ENCODE measurements at regions not wholly inside any gene's neighbourhood (a gene's known extent, or its start where the extent isn't known, plus 50 kb on each side); places are given as distances from the start of the nearest gene placed in this dataset.

DNA sequence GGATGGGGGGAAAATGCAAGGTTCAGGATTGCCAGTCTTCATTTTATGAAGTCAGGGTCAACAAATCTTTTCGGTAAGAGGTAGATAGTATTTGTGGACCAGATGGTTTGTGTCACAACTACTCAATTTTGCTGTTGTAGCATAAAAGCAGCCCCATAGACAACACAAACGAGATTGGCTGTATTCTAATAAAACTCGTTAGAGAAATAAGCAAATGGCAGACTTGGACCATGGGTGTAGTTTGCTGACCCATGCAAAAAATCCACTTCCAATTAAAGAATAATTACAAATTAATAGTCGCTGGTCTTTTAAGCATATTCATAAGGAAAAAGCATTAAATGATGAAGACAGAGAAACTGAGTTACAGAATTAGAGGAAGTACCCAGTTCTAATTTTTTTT lies 247.1 kb downstream of the CRPPA start:
- Histone ChIP-seq H3K27ac (ENCODE audit: low read depth in 2 of 2, low read length in 2 of 2) (no peak overlapping the region), H3K36me3 (ENCODE audit: control insufficient read depth in 2 of 2, insufficient read depth in 2 of 2, low read length in 2 of 2) (no peaks in the 10 kb centered on the region), H3K27me3 (ENCODE audit: control insufficient read depth in 2 of 2, insufficient read depth in 2 of 2, low read length in 2 of 2) (no peaks in the 10 kb centered on the region), H3K4me1 (ENCODE audit: control insufficient read depth in 2 of 2, insufficient read depth in 2 of 2, low read length in 2 of 2) (no peaks in the 10 kb centered on the region), H3K9me3 (ENCODE audit: control insufficient read depth in 2 of 2, low read length in 2 of 2) (no peaks in the 10 kb centered on the region), H3K9ac (ENCODE audit: low read depth in 1 of 2, low read length in 2 of 2) (no peak overlapping the region), H3K4me3 (ENCODE audit: low read length in 2 of 2) (no peak overlapping the region)

DNA sequence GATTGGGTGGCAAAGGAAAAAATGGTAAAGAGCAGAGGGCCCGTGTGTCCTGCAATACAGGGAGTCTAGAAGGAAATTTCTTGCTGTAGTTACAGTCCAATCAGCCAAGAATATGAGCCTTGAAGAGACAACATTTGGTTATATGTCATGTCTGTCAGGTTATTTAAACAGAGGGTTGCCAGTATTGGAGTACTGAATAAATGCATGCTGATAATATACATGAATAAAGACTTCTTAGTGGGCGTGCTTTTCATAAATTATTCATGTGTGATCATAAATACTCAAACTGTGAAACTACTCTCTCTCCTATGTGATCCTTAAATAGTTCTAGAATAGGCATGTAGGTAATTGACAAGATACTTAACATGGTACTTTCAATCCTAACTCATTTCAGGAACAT lies 249.0 kb downstream of the CRPPA start:
- H3K9me3 ChIP-seq (ENCODE audit: control insufficient read depth in 2 of 2, low read length in 2 of 2), result no peaks in the 10 kb centered on the region
- no peak overlapping the region for H3K4me3 ChIP-seq (ENCODE audit: low read length in 2 of 2)
- H3K9ac ChIP-seq (ENCODE audit: low read depth in 1 of 2, low read length in 2 of 2), result no peak overlapping the region
- H3K4me1 ChIP-seq (ENCODE audit: control insufficient read depth in 2 of 2, insufficient read depth in 2 of 2, low read length in 2 of 2), result no peaks in the 10 kb centered on the region
- no peaks in the 10 kb centered on the region for H3K36me3 ChIP-seq (ENCODE audit: control insufficient read depth in 2 of 2, insufficient read depth in 2 of 2, low read length in 2 of 2)
- no peak overlapping the region for H3K27ac ChIP-seq (ENCODE audit: low read depth in 2 of 2, low read length in 2 of 2)
- H3K27me3 ChIP-seq (ENCODE audit: control insufficient read depth in 2 of 2, insufficient read depth in 2 of 2, low read length in 2 of 2), result no peaks in the 10 kb centered on the region

DNA sequence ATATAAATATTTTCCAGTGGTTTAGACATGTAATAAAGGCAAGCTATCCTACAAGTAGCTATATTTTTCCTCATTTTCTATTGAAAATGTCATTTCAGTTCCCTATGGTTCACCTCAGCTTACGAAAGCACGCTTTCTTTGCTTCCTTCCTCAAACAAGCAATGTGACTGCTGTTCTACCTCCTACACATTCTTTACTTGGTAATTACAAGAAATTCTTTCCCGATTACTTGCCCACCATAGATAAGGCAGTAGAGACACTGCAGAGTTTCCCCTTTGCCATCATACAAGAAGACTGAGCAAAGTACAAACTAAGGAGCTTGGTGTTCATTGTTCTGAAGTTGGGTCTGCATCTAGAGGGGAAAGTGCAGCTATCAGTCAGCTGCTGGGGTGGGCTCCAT lies 249.4 kb downstream of the CRPPA start:
- Histone ChIP-seq H3K36me3 (ENCODE audit: control insufficient read depth in 2 of 2, insufficient read depth in 2 of 2, low read length in 2 of 2) (no peaks in the 10 kb centered on the region), H3K9ac (ENCODE audit: low read depth in 1 of 2, low read length in 2 of 2) (no peak overlapping the region), H3K27ac (ENCODE audit: low read depth in 2 of 2, low read length in 2 of 2) (no peak overlapping the region), H3K4me3 (ENCODE audit: low read length in 2 of 2) (no peak overlapping the region), H3K4me1 (ENCODE audit: control insufficient read depth in 2 of 2, insufficient read depth in 2 of 2, low read length in 2 of 2) (no peaks in the 10 kb centered on the region), H3K9me3 (ENCODE audit: control insufficient read depth in 2 of 2, low read length in 2 of 2) (no peaks in the 10 kb centered on the region), H3K27me3 (ENCODE audit: control insufficient read depth in 2 of 2, insufficient read depth in 2 of 2, low read length in 2 of 2) (no peaks in the 10 kb centered on the region)

DNA sequence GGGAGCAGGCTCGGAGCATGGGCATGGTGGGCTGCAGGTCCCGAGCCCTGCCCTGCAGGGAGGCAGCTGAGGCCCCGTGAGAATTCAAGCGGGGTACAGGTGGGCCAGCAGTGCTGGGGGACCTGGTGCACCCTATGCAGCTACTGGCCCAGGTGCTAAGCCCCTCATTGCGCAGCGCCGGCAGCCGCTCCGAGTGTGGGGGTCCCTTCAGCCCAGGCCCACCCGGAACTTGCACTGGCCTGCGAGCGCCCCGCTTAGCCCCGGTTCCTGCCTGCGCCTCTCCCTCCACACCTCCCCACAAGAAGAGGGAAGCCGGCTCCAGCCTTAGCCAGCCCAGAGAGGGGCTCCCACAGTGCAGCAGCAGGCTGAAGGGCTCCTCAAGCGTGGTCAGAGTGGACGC lies 250.7 kb downstream of the CRPPA start:
- no peaks in the 10 kb centered on the region for H3K36me3 ChIP-seq (ENCODE audit: control insufficient read depth in 2 of 2, insufficient read depth in 2 of 2, low read length in 2 of 2)
- H3K4me3 ChIP-seq (ENCODE audit: low read length in 2 of 2), result no peak overlapping the region
- H3K27me3 ChIP-seq (ENCODE audit: control insufficient read depth in 2 of 2, insufficient read depth in 2 of 2, low read length in 2 of 2), result no peaks in the 10 kb centered on the region
- no peak overlapping the region for H3K9ac ChIP-seq (ENCODE audit: low read depth in 1 of 2, low read length in 2 of 2)
- H3K9me3 ChIP-seq (ENCODE audit: control insufficient read depth in 2 of 2, low read length in 2 of 2), result no peaks in the 10 kb centered on the region
- no peak overlapping the region for H3K27ac ChIP-seq (ENCODE audit: low read depth in 2 of 2, low read length in 2 of 2)
- H3K4me1 ChIP-seq (ENCODE audit: control insufficient read depth in 2 of 2, insufficient read depth in 2 of 2, low read length in 2 of 2), result no peaks in the 10 kb centered on the region

DNA sequence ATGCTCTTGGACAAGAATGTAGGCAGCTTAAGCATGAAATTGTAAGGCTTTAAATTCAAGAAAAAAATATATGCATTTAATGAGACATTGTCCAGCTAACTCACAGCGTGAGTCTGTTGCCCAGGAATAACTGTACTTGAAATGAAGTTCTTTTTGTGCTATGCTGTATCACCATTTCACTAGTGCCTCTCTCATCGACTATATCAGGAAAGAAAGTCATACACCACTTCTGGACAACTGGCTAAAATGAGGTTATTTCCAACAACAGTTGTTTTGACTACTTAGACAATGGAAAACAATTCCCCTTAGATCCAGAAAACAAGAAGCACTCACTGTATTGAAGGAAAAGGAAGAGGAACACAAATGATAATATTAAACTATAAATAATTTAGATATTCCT lies 251.8 kb downstream of the CRPPA start:
- Histone ChIP-seq H3K27me3 (ENCODE audit: control insufficient read depth in 2 of 2, insufficient read depth in 2 of 2, low read length in 2 of 2) (no peaks in the 10 kb centered on the region), H3K27ac (ENCODE audit: low read depth in 2 of 2, low read length in 2 of 2) (no peak overlapping the region), H3K4me3 (ENCODE audit: low read length in 2 of 2) (no peak overlapping the region), H3K9ac (ENCODE audit: low read depth in 1 of 2, low read length in 2 of 2) (no peak overlapping the region), H3K4me1 (ENCODE audit: control insufficient read depth in 2 of 2, insufficient read depth in 2 of 2, low read length in 2 of 2) (no peaks in the 10 kb centered on the region), H3K9me3 (ENCODE audit: control insufficient read depth in 2 of 2, low read length in 2 of 2) (no peaks in the 10 kb centered on the region), H3K36me3 (ENCODE audit: control insufficient read depth in 2 of 2, insufficient read depth in 2 of 2, low read length in 2 of 2) (no peaks in the 10 kb centered on the region)

DNA sequence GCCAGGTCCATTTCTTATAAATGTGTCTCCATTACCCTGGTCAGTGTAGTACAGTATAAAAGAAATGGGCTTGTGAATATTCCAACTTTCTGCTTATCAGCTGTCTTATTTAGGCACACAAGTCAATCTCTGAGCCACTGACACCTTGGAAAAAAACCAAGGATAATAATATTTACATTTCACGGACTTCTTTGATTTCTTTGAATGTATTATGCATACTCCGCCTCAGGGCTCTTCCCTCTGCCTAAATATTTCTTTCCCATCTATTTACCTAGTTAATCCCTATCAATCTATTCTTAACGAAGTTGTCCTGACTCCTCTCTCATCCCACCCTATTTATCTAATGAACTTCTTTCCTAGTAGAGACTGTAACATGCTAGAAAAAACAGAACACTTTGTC lies 253.8 kb downstream of the CRPPA start:
- H3K4me3 ChIP-seq (ENCODE audit: low read length in 2 of 2), result no peak overlapping the region
- no peaks in the 10 kb centered on the region for H3K4me1 ChIP-seq (ENCODE audit: control insufficient read depth in 2 of 2, insufficient read depth in 2 of 2, low read length in 2 of 2)
- no peak overlapping the region for H3K27ac ChIP-seq (ENCODE audit: low read depth in 2 of 2, low read length in 2 of 2)
- H3K9me3 ChIP-seq (ENCODE audit: control insufficient read depth in 2 of 2, low read length in 2 of 2), result no peaks in the 10 kb centered on the region
- H3K27me3 ChIP-seq (ENCODE audit: control insufficient read depth in 2 of 2, insufficient read depth in 2 of 2, low read length in 2 of 2), result no peaks in the 10 kb centered on the region
- no peaks in the 10 kb centered on the region for H3K36me3 ChIP-seq (ENCODE audit: control insufficient read depth in 2 of 2, insufficient read depth in 2 of 2, low read length in 2 of 2)
- no peak overlapping the region for H3K9ac ChIP-seq (ENCODE audit: low read depth in 1 of 2, low read length in 2 of 2)

DNA sequence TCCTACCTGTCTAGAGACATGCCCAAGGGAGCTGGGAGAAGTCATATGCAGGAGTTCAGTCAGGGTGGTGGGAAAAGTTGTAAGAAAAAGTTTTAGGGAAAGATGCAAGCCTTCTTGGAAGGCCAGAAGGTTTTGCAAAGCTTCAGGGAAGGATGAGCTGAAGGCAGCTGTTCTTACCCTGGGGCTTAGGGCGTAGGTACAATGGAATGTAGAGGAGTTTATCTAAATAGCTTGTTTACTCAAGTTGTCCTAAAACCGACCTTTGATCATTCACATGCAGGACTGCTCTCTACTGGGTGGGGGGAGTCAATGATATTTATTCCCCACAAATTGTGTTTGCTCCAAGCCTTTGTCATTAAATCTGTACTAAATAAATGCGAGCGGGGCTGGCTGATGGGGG lies 277.0 kb downstream of the CRPPA start:
- Histone ChIP-seq H3K9ac (ENCODE audit: low read depth in 1 of 2, low read length in 2 of 2) (no peak overlapping the region), H3K9me3 (ENCODE audit: control insufficient read depth in 2 of 2, low read length in 2 of 2) (peaks cover 5 to 6% of the 10 kb centered on the region in 2 donors), H3K4me1 (ENCODE audit: control insufficient read depth in 2 of 2, insufficient read depth in 2 of 2, low read length in 2 of 2) (no peaks in the 10 kb centered on the region), H3K27me3 (ENCODE audit: control insufficient read depth in 2 of 2, insufficient read depth in 2 of 2, low read length in 2 of 2) (no peaks in the 10 kb centered on the region), H3K36me3 (ENCODE audit: control insufficient read depth in 2 of 2, insufficient read depth in 2 of 2, low read length in 2 of 2) (no peaks in the 10 kb centered on the region), H3K4me3 (ENCODE audit: low read length in 2 of 2) (no peak overlapping the region), H3K27ac (ENCODE audit: low read depth in 2 of 2, low read length in 2 of 2) (no peak overlapping the region)

DNA sequence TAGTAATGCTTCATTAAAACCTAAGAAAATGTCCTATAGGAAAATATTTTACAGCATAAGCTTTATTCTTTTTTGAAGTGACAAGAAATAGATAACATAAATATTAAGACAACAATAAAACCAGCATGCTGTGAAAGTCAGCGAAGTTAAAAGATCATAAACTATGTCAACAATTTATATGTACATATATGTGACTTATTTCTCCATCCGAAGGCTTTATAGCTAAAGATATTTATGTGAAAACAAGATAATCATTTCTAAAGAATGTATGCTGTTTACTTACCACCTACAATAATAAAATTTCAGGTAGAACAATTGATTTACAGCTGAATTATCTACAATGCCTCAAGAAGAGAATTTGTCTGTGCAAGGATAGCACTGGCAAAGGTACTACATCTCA lies 283.4 kb downstream of the CRPPA start:
- Histone ChIP-seq H3K9ac (ENCODE audit: low read depth in 1 of 2, low read length in 2 of 2) (no peak overlapping the region), H3K27me3 (ENCODE audit: control insufficient read depth in 2 of 2, insufficient read depth in 2 of 2, low read length in 2 of 2) (no peaks in the 10 kb centered on the region), H3K4me1 (ENCODE audit: control insufficient read depth in 2 of 2, insufficient read depth in 2 of 2, low read length in 2 of 2) (no peaks in the 10 kb centered on the region), H3K4me3 (ENCODE audit: low read length in 2 of 2) (no peak overlapping the region), H3K9me3 (ENCODE audit: control insufficient read depth in 2 of 2, low read length in 2 of 2) (no peaks in the 10 kb centered on the region), H3K36me3 (ENCODE audit: control insufficient read depth in 2 of 2, insufficient read depth in 2 of 2, low read length in 2 of 2) (no peaks in the 10 kb centered on the region), H3K27ac (ENCODE audit: low read depth in 2 of 2, low read length in 2 of 2) (no peak overlapping the region)

DNA sequence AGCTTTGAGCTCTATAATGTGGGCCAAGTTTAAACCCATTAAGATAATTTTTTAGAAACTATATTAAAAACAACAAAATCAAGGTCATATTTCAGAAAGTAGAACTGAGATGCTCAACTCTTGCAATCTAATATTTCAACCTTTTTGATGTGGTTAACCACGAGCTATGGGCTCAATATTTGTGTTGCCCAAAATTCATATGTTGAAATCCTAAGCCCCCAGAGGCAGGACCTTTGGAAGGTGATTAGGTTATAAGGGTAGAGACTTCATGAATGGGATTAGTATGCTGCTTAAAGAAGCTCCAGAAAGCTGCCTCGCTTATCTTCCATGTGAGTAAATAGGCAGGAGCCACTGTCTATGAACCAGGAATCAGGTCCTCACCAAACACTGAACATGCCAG lies 284.4 kb downstream of the CRPPA start:
- no peaks in the 10 kb centered on the region for H3K4me1 ChIP-seq (ENCODE audit: control insufficient read depth in 2 of 2, insufficient read depth in 2 of 2, low read length in 2 of 2)
- no peak overlapping the region for H3K4me3 ChIP-seq (ENCODE audit: low read length in 2 of 2)
- no peak overlapping the region for H3K27ac ChIP-seq (ENCODE audit: low read depth in 2 of 2, low read length in 2 of 2)
- no peak overlapping the region for H3K9ac ChIP-seq (ENCODE audit: low read depth in 1 of 2, low read length in 2 of 2)
- no peaks in the 10 kb centered on the region for H3K27me3 ChIP-seq (ENCODE audit: control insufficient read depth in 2 of 2, insufficient read depth in 2 of 2, low read length in 2 of 2)
- no peaks in the 10 kb centered on the region for H3K9me3 ChIP-seq (ENCODE audit: control insufficient read depth in 2 of 2, low read length in 2 of 2)
- no peaks in the 10 kb centered on the region for H3K36me3 ChIP-seq (ENCODE audit: control insufficient read depth in 2 of 2, insufficient read depth in 2 of 2, low read length in 2 of 2)

DNA sequence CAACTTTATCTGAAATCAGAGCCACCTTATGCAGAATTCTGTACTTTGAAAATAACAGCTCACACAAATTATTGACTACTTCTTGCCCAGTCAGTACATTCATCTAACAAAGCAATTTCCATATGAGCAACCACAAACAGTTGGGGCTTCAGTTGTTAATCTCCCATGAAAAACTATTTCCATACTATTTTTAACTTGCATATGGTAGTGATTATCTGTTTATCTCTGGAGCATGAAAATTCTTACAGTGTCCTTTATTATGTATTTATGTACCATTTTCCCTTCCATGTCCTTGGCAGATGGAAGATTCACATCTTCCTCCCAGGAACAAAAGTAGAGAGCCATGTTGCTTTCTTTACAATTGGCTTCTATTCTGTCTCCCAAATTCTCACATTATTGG lies 285.7 kb downstream of the CRPPA start:
- no peak overlapping the region for H3K4me3 ChIP-seq (ENCODE audit: low read length in 2 of 2)
- no peaks in the 10 kb centered on the region for H3K27me3 ChIP-seq (ENCODE audit: control insufficient read depth in 2 of 2, insufficient read depth in 2 of 2, low read length in 2 of 2)
- H3K4me1 ChIP-seq (ENCODE audit: control insufficient read depth in 2 of 2, insufficient read depth in 2 of 2, low read length in 2 of 2), result no peaks in the 10 kb centered on the region
- H3K36me3 ChIP-seq (ENCODE audit: control insufficient read depth in 2 of 2, insufficient read depth in 2 of 2, low read length in 2 of 2), result no peaks in the 10 kb centered on the region
- H3K9me3 ChIP-seq (ENCODE audit: control insufficient read depth in 2 of 2, low read length in 2 of 2), result no peaks in the 10 kb centered on the region
- no peak overlapping the region for H3K9ac ChIP-seq (ENCODE audit: low read depth in 1 of 2, low read length in 2 of 2)
- H3K27ac ChIP-seq (ENCODE audit: low read depth in 2 of 2, low read length in 2 of 2), result no peak overlapping the region
